IMR-90 (cell line): ENCODE measurements at regions not wholly inside any gene's neighbourhood (a gene's known extent, or its start where the extent isn't known, plus 50 kb on each side); places are given as distances from the start of the nearest gene placed in this dataset.

ENCODE experiments used
- ATAC-seq: fragments of 200-7000 bp; cut with Tn5 transposase; 2 replicates; pipeline ENCODE4 v1.9.1; 2020; ENCODE audit warnings: low read depth, mild to moderate bottlenecking, moderate library complexity
- BruUV-seq: library from RNA; stranded (reverse); fragments of 400-500 nt; replicated peaks from 2 replicates; lab custom pipeline; 2021; lab: Mats Ljungman, UMichigan
- CTCF ChIA-PET: fragments of 300-600 bp; formaldehyde crosslinking; extraction: SDS; loops from one replicate; lab custom pipeline; 2021; ENCODE audit warnings: antibody characterized with exemption; lab: Yijun Ruan, JAX
- POLR2A ChIA-PET: fragments of 300-600 bp; sonication (Branson Sonifier 250); formaldehyde crosslinking; loops from one replicate; lab custom pipeline; 2022; ENCODE audit warnings: antibody characterized with exemption; ENCODE audit not compliant: unreplicated experiment; lab: Charles Lee
- DNase-seq: peaks from one replicate; pipeline ENCODE4 v3.0.0; 2013
- H2AFZ ChIP-seq: replicated peaks from 2 replicates; pipeline ENCODE3; 2013; ENCODE audit warnings: low read length, mild to moderate bottlenecking; ENCODE audit not compliant: poor library complexity
- H2AK5ac ChIP-seq: 2 replicates; pipeline ENCODE4 v1.6.1; 2013; ENCODE audit warnings: low read depth, low read length, inconsistent platforms
- H2AK9ac ChIP-seq: replicated peaks from 2 replicates; pipeline ENCODE3; 2013; ENCODE audit warnings: mild to moderate bottlenecking, low read depth, low read length, moderate library complexity; ENCODE audit not compliant: poor library complexity
- H2BK120ac ChIP-seq: 2 replicates; pipeline ENCODE4 v1.6.1; 2013; ENCODE audit warnings: low read depth, low read length, inconsistent platforms
- H2BK15ac ChIP-seq: 3 replicates; pipeline ENCODE4 v1.6.1; 2013; ENCODE audit warnings: low read depth, low read length, inconsistent platforms
- H2BK20ac ChIP-seq: 2 replicates; pipeline ENCODE4 v1.6.1; 2013; ENCODE audit warnings: low read depth, mild to moderate bottlenecking, inconsistent platforms, low read length, moderate library complexity
- H2BK5ac ChIP-seq: 2 replicates; pipeline ENCODE4 v1.6.1; 2013; ENCODE audit warnings: mild to moderate bottlenecking, low read depth, low read length, inconsistent platforms; ENCODE audit not compliant: poor library complexity, severe bottlenecking
- H3K14ac ChIP-seq: replicated peaks from 2 replicates; pipeline ENCODE4 v1.6.1; 2013; ENCODE audit warnings: low read depth, low read length, inconsistent platforms
- H3K18ac ChIP-seq: 2 replicates; pipeline ENCODE4 v1.6.1; 2013; ENCODE audit warnings: low read depth, low read length, control low read depth
- H3K23ac ChIP-seq: 2 replicates; pipeline ENCODE4 v1.6.1; 2013; ENCODE audit warnings: low read depth, low read length, inconsistent platforms
- H3K27ac ChIP-seq: 2 replicates; pipeline ENCODE4 v1.5.1; 2013; ENCODE audit warnings: mild to moderate bottlenecking, control low read depth, low read length; ENCODE audit not compliant: insufficient read depth
- H3K27me3 ChIP-seq: 2 replicates; pipeline ENCODE4 v1.6.1; 2013; ENCODE audit warnings: low read length; ENCODE audit not compliant: control insufficient read depth, insufficient read depth
- H3K36me3 ChIP-seq: 2 replicates; pipeline ENCODE4 v1.6.1; 2013; ENCODE audit warnings: low read length, mixed read lengths; ENCODE audit not compliant: control insufficient read depth, insufficient read depth
- H3K4ac ChIP-seq: 2 replicates; pipeline ENCODE4 v1.6.1; 2013; ENCODE audit warnings: low read depth, low read length, inconsistent platforms
- H3K4me1 ChIP-seq: 2 replicates; pipeline ENCODE4 v1.6.1; 2013; ENCODE audit warnings: low read length, mixed read lengths; ENCODE audit not compliant: control insufficient read depth, insufficient read depth
- H3K4me2 ChIP-seq: 2 replicates; pipeline ENCODE4 v1.6.1; 2013; ENCODE audit warnings: low read depth, mild to moderate bottlenecking, control low read depth, low read length, moderate library complexity
- H3K4me3 ChIP-seq: 2 replicates; pipeline ENCODE4 v1.5.1; 2013; ENCODE audit warnings: low read depth, mild to moderate bottlenecking, control low read depth, low read length, moderate library complexity; ENCODE audit not compliant: insufficient read depth
- H3K56ac ChIP-seq: 2 replicates; pipeline ENCODE4 v1.6.1; 2013; ENCODE audit warnings: low read length, inconsistent platforms; ENCODE audit not compliant: insufficient read depth; ENCODE audit errors: extremely low read depth
- H3K79me1 ChIP-seq, 2 experiments: 2 replicates each; pipeline ENCODE4 v1.6.1; 2013; ENCODE audit warnings: low read length in 2 of 2, inconsistent platforms in 1 of 2, low read depth in 1 of 2
- H3K9ac ChIP-seq: 2 replicates; pipeline ENCODE4 v1.6.1; 2013; ENCODE audit warnings: low read depth, low read length, control low read depth
- H3K9me1 ChIP-seq: 2 replicates; pipeline ENCODE4 v1.6.1; 2013; ENCODE audit warnings: low read length, inconsistent platforms; ENCODE audit not compliant: insufficient read depth
- H3K9me3 ChIP-seq: 2 replicates; pipeline ENCODE4 v1.6.1; 2013; ENCODE audit warnings: low read length; ENCODE audit not compliant: control insufficient read depth, insufficient read depth
- H4K20me1 ChIP-seq: 2 replicates; pipeline ENCODE4 v1.6.1; 2013; ENCODE audit warnings: low read length, inconsistent platforms; ENCODE audit not compliant: insufficient read depth
- H4K5ac ChIP-seq: 2 replicates; pipeline ENCODE4 v1.6.1; 2013; ENCODE audit warnings: mild to moderate bottlenecking, low read depth, low read length, control low read depth
- H4K8ac ChIP-seq, 2 experiments: 2 replicates each; pipeline ENCODE4 v1.6.1; 2013; ENCODE audit warnings: low read depth in 2 of 2, low read length in 2 of 2, control low read depth in 1 of 2, inconsistent platforms in 1 of 2
- H4K91ac ChIP-seq: 2 replicates; pipeline ENCODE4 v1.6.1; 2013; ENCODE audit warnings: low read depth, low read length, inconsistent platforms; ENCODE audit not compliant: insufficient read depth
- RAD21 ChIP-seq: IDR thresholded peaks from 2 replicates; pipeline ENCODE4 v1.6.1; 2012; ENCODE audit warnings: low read length, improper control_type of control experiment
- RCOR1 ChIP-seq: IDR thresholded peaks from 2 replicates; pipeline ENCODE4 v1.6.1; 2012; ENCODE audit warnings: mild to moderate bottlenecking, low read length, improper control_type of control experiment; ENCODE audit not compliant: insufficient replicate concordance
- SMC3 ChIP-seq: fragments of 150-350 bp; IDR thresholded peaks from 2 replicates; pipeline ENCODE4 v1.6.1; 2016; ENCODE audit warnings: low read depth, mild to moderate bottlenecking, antibody characterized with exemption, low read length, moderate library complexity
- WGBS, 2 experiments: methylation state at CpG; one replicate each; pipeline versions ENCODE4 v1.1.5 to v1.1.7; 2013; ENCODE audit warnings: missing lambda C conversion rate in 2 of 2; ENCODE audit not compliant: insufficient read length in 1 of 2; ENCODE audit errors: extremely low coverage in 2 of 2; 5-methylcytosine and 5-hydroxymethylcytosine counted together
- dilution Hi-C: fragments of 300-500 bp; cut with HindIII; formaldehyde crosslinking; loops from one replicate; pipeline ENCODE4 v1.14.3; 2018; ENCODE audit warnings: low sequenced_read_pairs; ENCODE audit not compliant: unreplicated experiment
- in situ Hi-C: fragments of 300-500 bp; cut with MboI; formaldehyde crosslinking; loops from 3 replicates; pipeline ENCODE4 v1.14.3; 2019; ENCODE audit warnings: low sequenced_read_pairs, inconsistent platforms, mixed read lengths
- intact Hi-C: fragments of 100-400 bp; cut with micrococcal nuclease; formaldehyde crosslinking; loops from 2 replicates; pipeline ENCODE4 v1.10.0; 2022

GRCh38 chr12:126784328-126784921 lies 1482.5 kb upstream of the TMEM132C start:
- Histone ChIP-seq H2AK9ac (no peak overlapping the region), H2AFZ (no peak overlapping the region), H3K23ac (no peak overlapping the region), H2AK5ac (no peak overlapping the region), H3K9me3 (peaks cover 26% of the 10 kb centered on the region), H4K20me1 (no peaks in the 10 kb centered on the region), H3K9me1 (no peaks in the 10 kb centered on the region), H2BK5ac (no peak overlapping the region), H3K56ac (no peak overlapping the region), H3K4me1 (no peaks in the 10 kb centered on the region), H3K9ac (no peak overlapping the region), H3K27me3 (no peaks in the 10 kb centered on the region), H4K8ac (no peak overlapping the region), H2BK20ac (no peak overlapping the region), H4K5ac (no peak overlapping the region), H2BK120ac (no peak overlapping the region), H4K91ac (no peak overlapping the region), H2BK15ac (no peak overlapping the region), H3K79me1 (no peaks in the 10 kb centered on the region), H3K4me2 (no peak overlapping the region), H3K4ac (no peak overlapping the region), H3K18ac (no peak overlapping the region), H3K36me3 (no peaks in the 10 kb centered on the region), H3K27ac (no peak overlapping the region), H3K14ac (no peak overlapping the region), H3K4me3 (no peak overlapping the region)
- ATAC-seq = no peak
- ChIA-PET POLR2A (no interaction called here), CTCF (no interaction called here)
- intact Hi-C loops = no loop called here
- dilution Hi-C loops = no loop called here
- DNase-seq = no peak
- in situ Hi-C loops = no loop called here
- TF ChIP-seq RAD21 (peak; percentile 2; the same call in 1 of the 2 replicates), RCOR1 (no peak), SMC3 (0 out of 2 replicates have a peak, but pooled peaks have one; percentile 3)
- no TSS peak for BruUV-seq
- WGBS, 2 experiments = 8% methylated on average over 2 of the region's 9 CpGs; no CpG with 5 or more reads in 1 of the 2 experiments
